HG03108 (cell line): ENCODE measurements at regions not wholly inside any gene's neighbourhood (a gene's known extent, or its start where the extent isn't known, plus 50 kb on each side); places are given as distances from the start of the nearest gene placed in this dataset.

ENCODE experiments used
- ATAC-seq: cut with Tn5 transposase; IDR thresholded peaks from one replicate; pipeline ENCODE4 v1.9.1; 2021; ENCODE audit warnings: moderate library complexity; ENCODE audit not compliant: unreplicated experiment

- ATAC-seq = no peak
Observed at GRCh38 chr21:35905096-35905962, 155.0 kb downstream of the SETD4 start.

- no peak for ATAC-seq
Observed at GRCh38 chr21:35900539-35900938, 159.8 kb downstream of the SETD4 start.

GRCh38 chr21:35896060-35896459, 164.3 kb downstream of the SETD4 start:
- ATAC-seq = peak; percentile 63

- no peak for ATAC-seq
Observed at GRCh38 chr21:35895598-35895997, 164.7 kb downstream of the SETD4 start.

- ATAC-seq = no peak
Observed at GRCh38 chr21:35893156-35893555, 167.2 kb downstream of the SETD4 start.

GRCh38 chr21:35886887-35887286, 173.4 kb downstream of the SETD4 start:
- no peak for ATAC-seq

GRCh38 chr21:35885942-35886541, 174.3 kb downstream of the SETD4 start:
- no peak for ATAC-seq

GRCh38 chr21:35882791-35883240, 177.5 kb downstream of the SETD4 start:
- ATAC-seq = no peak

- ATAC-seq = no peak
Observed at GRCh38 chr21:35873441-35873840, 186.9 kb downstream of the SETD4 start.

GRCh38 chr21:35871906-35872305, 188.4 kb downstream of the SETD4 start:
- no peak for ATAC-seq

GRCh38 chr21:35868869-35869223, 191.5 kb downstream of the SETD4 start:
- ATAC-seq = no peak

GRCh38 chr21:35868005-35868868, 192.1 kb downstream of the SETD4 start:
- ATAC-seq = no peak

- no peak for ATAC-seq
Observed at GRCh38 chr21:35864039-35864438, 196.3 kb downstream of the SETD4 start.

- ATAC-seq = no peak
Observed at GRCh38 chr21:35862969-35863368, 197.4 kb downstream of the SETD4 start.

- no peak for ATAC-seq
Observed at GRCh38 chr21:35861661-35862060, 198.7 kb downstream of the SETD4 start.

GRCh38 chr21:35860189-35860869, 200.0 kb downstream of the SETD4 start:
- no peak for ATAC-seq

GRCh38 chr21:35859677-35860076, 200.6 kb downstream of the SETD4 start:
- no peak for ATAC-seq

- ATAC-seq = no peak
Observed at GRCh38 chr21:35857095-35857494, 203.2 kb downstream of the SETD4 start.

- ATAC-seq = no peak
Observed at GRCh38 chr21:35855484-35855883, 204.8 kb downstream of the SETD4 start.

GRCh38 chr21:35854281-35854680, 206.0 kb downstream of the SETD4 start:
- no peak for ATAC-seq
